ENCODE measurements at regions not wholly inside any gene's neighbourhood (a gene's known extent, or its start where the extent isn't known, plus 50 kb on each side); places are given as distances from the start of the nearest gene placed in this dataset.

- DNase-seq (ENCODE audit: low read depth in 4 of 4, low spot score in 3 of 4), result no peak
These were observed 401.0 kb upstream of the EEF2KMT start for GRCh38 chr16:5498562-5498961.

- DNase-seq (ENCODE audit: low read depth in 4 of 4, low spot score in 3 of 4), result no peak
These were observed 398.4 kb upstream of the EEF2KMT start for GRCh38 chr16:5496013-5496412.

GRCh38 chr16:5490499-5490898 lies 392.9 kb upstream of the EEF2KMT start:
- no peak for DNase-seq (ENCODE audit: low read depth in 4 of 4, low spot score in 3 of 4)

GRCh38 chr16:5488581-5488980 lies 391.0 kb upstream of the EEF2KMT start:
- no peak for DNase-seq (ENCODE audit: low read depth in 4 of 4, low spot score in 3 of 4)

GRCh38 chr16:5487728-5488127 lies 390.1 kb upstream of the EEF2KMT start:
- DNase-seq (ENCODE audit: low read depth in 4 of 4, low spot score in 3 of 4), result no peak

GRCh38 chr16:5482256-5482655 lies 384.7 kb upstream of the EEF2KMT start:
- no peak for DNase-seq (ENCODE audit: low read depth in 4 of 4, low spot score in 3 of 4)

- no peak for DNase-seq (ENCODE audit: low read depth in 4 of 4, low spot score in 3 of 4)
These were observed 383.0 kb upstream of the EEF2KMT start for GRCh38 chr16:5480431-5481195.

- DNase-seq (ENCODE audit: low read depth in 4 of 4, low spot score in 3 of 4), result no peak
These were observed 382.3 kb upstream of the EEF2KMT start for GRCh38 chr16:5479926-5480325.

GRCh38 chr16:5478036-5478435 lies 380.4 kb upstream of the EEF2KMT start:
- DNase-seq (ENCODE audit: low read depth in 4 of 4, low spot score in 3 of 4), result no peak

GRCh38 chr16:5477251-5477650 lies 379.7 kb upstream of the EEF2KMT start:
- DNase-seq (ENCODE audit: low read depth in 4 of 4, low spot score in 3 of 4), result no peak

- DNase-seq (ENCODE audit: low read depth in 4 of 4, low spot score in 3 of 4), result no peak
These were observed 375.0 kb upstream of the EEF2KMT start for GRCh38 chr16:5472552-5472951.

GRCh38 chr16:5468488-5468887 lies 370.9 kb upstream of the EEF2KMT start:
- no peak for DNase-seq (ENCODE audit: low read depth in 4 of 4, low spot score in 3 of 4)

- DNase-seq (ENCODE audit: low read depth in 4 of 4, low spot score in 3 of 4), result no peak
These were observed 370.0 kb upstream of the EEF2KMT start for GRCh38 chr16:5467552-5467951.

GRCh38 chr16:5466551-5466950 lies 369.0 kb upstream of the EEF2KMT start:
- DNase-seq (ENCODE audit: low read depth in 4 of 4, low spot score in 3 of 4), result no peak

GRCh38 chr16:5465714-5466113 lies 368.1 kb upstream of the EEF2KMT start:
- no peak for DNase-seq (ENCODE audit: low read depth in 4 of 4, low spot score in 3 of 4)

GRCh38 chr16:5463820-5464219 lies 366.2 kb upstream of the EEF2KMT start:
- DNase-seq (ENCODE audit: low read depth in 4 of 4, low spot score in 3 of 4), result no peak

GRCh38 chr16:5461574-5461973 lies 364.0 kb upstream of the EEF2KMT start:
- no peak for DNase-seq (ENCODE audit: low read depth in 4 of 4, low spot score in 3 of 4)

GRCh38 chr16:5461141-5461540 lies 363.5 kb upstream of the EEF2KMT start:
- no peak for DNase-seq (ENCODE audit: low read depth in 4 of 4, low spot score in 3 of 4)

GRCh38 chr16:5460701-5461100 lies 363.1 kb upstream of the EEF2KMT start:
- DNase-seq (ENCODE audit: low read depth in 4 of 4, low spot score in 3 of 4), result no peak

- DNase-seq (ENCODE audit: low read depth in 4 of 4, low spot score in 3 of 4), result no peak
These were observed 362.3 kb upstream of the EEF2KMT start for GRCh38 chr16:5459863-5460262.

- DNase-seq (ENCODE audit: low read depth in 4 of 4, low spot score in 3 of 4), result no peak
These were observed 357.5 kb upstream of the EEF2KMT start for GRCh38 chr16:5455110-5455509.

- DNase-seq (ENCODE audit: low read depth in 4 of 4, low spot score in 3 of 4), result no peak
These were observed 356.8 kb upstream of the EEF2KMT start for GRCh38 chr16:5454349-5454748.

GRCh38 chr16:5451641-5452040 lies 354.0 kb upstream of the EEF2KMT start:
- no peak for DNase-seq (ENCODE audit: low read depth in 4 of 4, low spot score in 3 of 4)
